ENCODE measurements at regions not wholly inside any gene's neighbourhood (a gene's known extent, or its start where the extent isn't known, plus 50 kb on each side); places are given as distances from the start of the nearest gene placed in this dataset.

DNA sequence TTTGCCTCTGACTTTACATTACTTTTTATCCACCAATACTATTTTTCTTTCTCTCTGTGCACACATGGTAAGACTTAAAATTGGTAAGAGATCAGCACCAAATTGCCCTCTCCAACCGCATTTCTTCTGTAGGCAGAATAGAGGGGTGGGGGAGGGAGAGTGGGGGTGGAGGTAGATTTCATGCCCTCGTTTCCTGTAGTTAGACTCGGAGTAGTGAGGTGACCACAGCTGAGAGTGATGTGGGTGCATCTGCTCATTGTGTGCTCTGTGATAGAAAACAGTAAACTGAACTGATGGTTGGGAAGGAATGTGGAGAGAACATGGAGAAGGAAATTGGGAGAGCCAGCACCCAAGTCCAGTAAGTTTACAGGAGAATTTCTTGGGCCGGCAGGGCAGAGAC is 498.3 kb downstream of the IRX1 start:
- TF ChIP-seq POLR2A (IDR thresholded peaks at IDR 0.05): no peak
- TF ChIP-seq, protein P1, sequence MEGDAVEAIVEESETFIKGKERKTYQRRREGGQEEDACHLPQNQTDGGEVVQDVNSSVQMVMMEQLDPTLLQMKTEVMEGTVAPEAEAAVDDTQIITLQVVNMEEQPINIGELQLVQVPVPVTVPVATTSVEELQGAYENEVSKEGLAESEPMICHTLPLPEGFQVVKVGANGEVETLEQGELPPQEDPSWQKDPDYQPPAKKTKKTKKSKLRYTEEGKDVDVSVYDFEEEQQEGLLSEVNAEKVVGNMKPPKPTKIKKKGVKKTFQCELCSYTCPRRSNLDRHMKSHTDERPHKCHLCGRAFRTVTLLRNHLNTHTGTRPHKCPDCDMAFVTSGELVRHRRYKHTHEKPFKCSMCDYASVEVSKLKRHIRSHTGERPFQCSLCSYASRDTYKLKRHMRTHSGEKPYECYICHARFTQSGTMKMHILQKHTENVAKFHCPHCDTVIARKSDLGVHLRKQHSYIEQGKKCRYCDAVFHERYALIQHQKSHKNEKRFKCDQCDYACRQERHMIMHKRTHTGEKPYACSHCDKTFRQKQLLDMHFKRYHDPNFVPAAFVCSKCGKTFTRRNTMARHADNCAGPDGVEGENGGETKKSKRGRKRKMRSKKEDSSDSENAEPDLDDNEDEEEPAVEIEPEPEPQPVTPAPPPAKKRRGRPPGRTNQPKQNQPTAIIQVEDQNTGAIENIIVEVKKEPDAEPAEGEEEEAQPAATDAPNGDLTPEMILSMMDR (IDR thresholded peaks at IDR 0.05): no peak
- 81 to 83% methylated on average over 4 of the region's 4 CpGs for WGBS, 2 donors
- DNase-seq: no peak

DNA sequence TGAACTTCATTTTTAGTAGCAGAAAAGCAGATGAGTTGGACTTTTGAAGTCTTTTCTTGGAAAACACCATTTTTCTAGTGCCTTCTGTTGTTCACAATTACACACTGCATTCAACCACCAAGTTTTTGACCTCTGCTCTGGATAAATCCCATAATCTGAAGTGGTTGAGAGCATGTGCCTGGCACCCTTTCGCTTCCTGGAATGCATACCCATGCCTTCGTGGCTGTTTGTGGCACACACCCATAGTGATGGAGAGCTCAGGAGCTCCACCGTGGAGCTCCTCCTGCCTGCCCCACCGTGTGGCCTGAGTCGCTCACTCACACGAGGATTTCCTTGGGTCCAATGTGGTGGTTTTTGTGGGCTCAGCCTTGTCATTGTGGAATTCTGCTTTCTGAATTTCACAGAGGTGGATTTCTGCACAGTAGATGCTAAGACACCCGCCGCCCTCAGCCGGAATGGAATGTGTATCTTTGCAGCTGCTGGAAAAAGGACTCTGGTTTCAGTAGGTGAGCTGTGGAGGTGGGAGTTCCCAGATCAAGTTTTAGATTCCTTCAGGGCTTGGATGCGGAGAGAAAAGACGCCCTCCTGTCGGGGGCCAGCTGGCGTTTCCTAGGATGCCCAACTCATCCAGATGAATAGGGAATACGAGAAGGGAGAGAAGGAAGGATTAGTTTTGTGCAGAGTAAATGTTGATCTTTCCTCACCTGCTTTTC is 500.4 kb downstream of the IRX1 start:
- TF ChIP-seq, protein P1 (IDR thresholded peaks at IDR 0.05): no peak
- TF ChIP-seq POLR2A (IDR thresholded peaks at IDR 0.05): no peak
- no peaks in the 10 kb centered on the region for H3K9me3 ChIP-seq
- H3K27ac ChIP-seq: no peak overlapping the region
- H3K4me3 ChIP-seq: no peak overlapping the region
- 54 to 57% methylated on average over 8 to 14 of the region's 14 CpGs for WGBS, 2 donors
- no peaks in the 10 kb centered on the region for H3K4me1 ChIP-seq
- no peak for DNase-seq
- H3K36me3 ChIP-seq: no peaks in the 10 kb centered on the region
- no peaks in the 10 kb centered on the region for H3K27me3 ChIP-seq
- intact Hi-C loops (cut with DNase I): no loop called here

More for the DNA sequence above, 498.3 kb downstream of the IRX1 start:
- Histone ChIP-seq H3K4me1 (no peaks in the 10 kb centered on the region), H3K36me3 (no peaks in the 10 kb centered on the region), H3K27me3 (no peaks in the 10 kb centered on the region), H3K9me3 (no peaks in the 10 kb centered on the region), H3K4me3 (no peak overlapping the region), H3K27ac (no peak overlapping the region)
- intact Hi-C loops (cut with DNase I): no loop called here

- no peak overlapping the region for H3K27ac ChIP-seq
- DNase-seq: no peak
- intact Hi-C loops (cut with DNase I): no loop called here
- no peaks in the 10 kb centered on the region for H3K9me3 ChIP-seq
- no peaks in the 10 kb centered on the region for H3K36me3 ChIP-seq
- peaks cover 0 to 1% (median 0%) of the 10 kb centered on the region in 4 donors for H3K27me3 ChIP-seq
- no peak for TF ChIP-seq POLR2A (IDR thresholded peaks at IDR 0.05)
- TF ChIP-seq, protein P1 (IDR thresholded peaks at IDR 0.05): no peak
- no peak overlapping the region for H3K4me3 ChIP-seq
- WGBS, 2 donors: 69 to 70% methylated on average over 6 of the region's 6 CpGs
- no peaks in the 10 kb centered on the region for H3K4me1 ChIP-seq
These were observed 501.6 kb downstream of the IRX1 start for GRCh38 chr5:4097199-4097598.

DNA sequence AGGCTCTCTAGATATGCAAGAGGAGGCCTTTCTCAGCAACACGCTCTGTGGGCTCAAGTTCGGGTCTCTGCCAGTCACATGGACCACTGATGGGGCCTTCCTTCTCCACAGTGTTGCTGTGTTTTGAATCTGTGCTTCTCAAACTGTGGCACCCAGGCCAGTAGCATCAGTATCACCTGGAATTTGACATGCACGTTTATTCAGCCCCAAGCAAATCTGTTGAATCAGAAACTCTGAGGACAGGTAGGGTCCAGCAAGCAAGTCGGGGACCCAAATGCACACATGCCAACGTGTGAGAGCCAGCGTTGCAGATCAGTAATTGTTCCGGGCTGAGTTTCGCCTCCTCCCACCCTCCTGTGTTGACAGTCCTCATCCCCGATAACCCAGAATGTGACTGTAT is 502.6 kb downstream of the IRX1 start:
- DNase-seq: no peak
- H3K9me3 ChIP-seq: no peaks in the 10 kb centered on the region
- H3K27me3 ChIP-seq: peaks cover 0 to 8% (median 0%) of the 10 kb centered on the region in 4 donors
- TF ChIP-seq POLR2A (IDR thresholded peaks at IDR 0.05): no peak
- TF ChIP-seq, protein P1 (IDR thresholded peaks at IDR 0.05): no peak
- H3K4me3 ChIP-seq: no peak overlapping the region
- H3K27ac ChIP-seq: no peak overlapping the region
- intact Hi-C loops (cut with DNase I): no loop called here
- H3K4me1 ChIP-seq: no peaks in the 10 kb centered on the region
- no peaks in the 10 kb centered on the region for H3K36me3 ChIP-seq
- WGBS, 2 donors: 78 to 94% methylated on average over 8 to 9 of the region's 9 CpGs

DNA sequence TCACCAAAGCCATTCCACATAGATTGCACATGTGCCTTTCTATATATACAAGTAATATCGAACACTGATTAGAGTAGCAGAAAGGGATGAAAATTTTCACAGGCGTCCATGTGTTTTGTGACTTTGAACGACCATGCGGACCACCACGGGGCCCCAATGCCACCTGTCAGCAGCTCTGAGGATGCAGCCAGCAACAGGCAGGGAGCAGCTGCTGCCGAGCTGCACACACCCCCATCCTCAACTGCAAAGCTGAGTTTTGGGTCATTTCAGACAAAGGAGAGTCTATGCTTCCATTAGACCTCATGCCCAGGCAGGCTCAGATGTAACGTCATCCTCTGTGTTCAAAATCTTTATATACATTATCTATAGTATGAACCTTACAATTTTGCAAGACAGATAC is 503.8 kb downstream of the IRX1 start:
- H3K9me3 ChIP-seq: no peaks in the 10 kb centered on the region
- no peaks in the 10 kb centered on the region for H3K36me3 ChIP-seq
- no peaks in the 10 kb centered on the region for H3K4me1 ChIP-seq
- H3K4me3 ChIP-seq: no peak overlapping the region
- TF ChIP-seq, protein P1 (IDR thresholded peaks at IDR 0.05): no peak
- no peak for TF ChIP-seq POLR2A (IDR thresholded peaks at IDR 0.05)
- WGBS, 2 donors: 59 to 70% methylated on average over 4 to 7 of the region's 7 CpGs
- H3K27ac ChIP-seq: no peak overlapping the region
- intact Hi-C loops (cut with DNase I): no loop called here
- H3K27me3 ChIP-seq: peaks cover 0 to 8% (median 0%) of the 10 kb centered on the region in 4 donors
- no peak for DNase-seq

All from esophagus squamous epithelium (tissue), 5 donors.